IMR-90 (cell line): ENCODE measurements at regions not wholly inside any gene's neighbourhood (a gene's known extent, or its start where the extent isn't known, plus 50 kb on each side); places are given as distances from the start of the nearest gene placed in this dataset.

Experiments used
- ATAC-seq: fragments of 200-7000 bp; cut with Tn5 transposase; 2 replicates; pipeline ENCODE4 v1.9.1; 2020; ENCODE audit warnings: low read depth, mild to moderate bottlenecking, moderate library complexity
- BruUV-seq: library from RNA; stranded (reverse); fragments of 400-500 nt; replicated peaks from 2 replicates; lab custom pipeline; 2021; lab: Mats Ljungman, UMichigan
- CTCF ChIA-PET: fragments of 300-600 bp; formaldehyde crosslinking; extraction: SDS; loops from one replicate; lab custom pipeline; 2021; ENCODE audit warnings: antibody characterized with exemption; lab: Yijun Ruan, JAX
- POLR2A ChIA-PET: fragments of 300-600 bp; sonication (Branson Sonifier 250); formaldehyde crosslinking; loops from one replicate; lab custom pipeline; 2022; ENCODE audit warnings: antibody characterized with exemption; ENCODE audit not compliant: unreplicated experiment; lab: Charles Lee
- DNase-seq: peaks from one replicate; pipeline ENCODE4 v3.0.0; 2013
- H2AFZ ChIP-seq: replicated peaks from 2 replicates; pipeline ENCODE3; 2013; ENCODE audit warnings: low read length, mild to moderate bottlenecking; ENCODE audit not compliant: poor library complexity
- H2AK5ac ChIP-seq: 2 replicates; pipeline ENCODE4 v1.6.1; 2013; ENCODE audit warnings: low read depth, low read length, inconsistent platforms
- H2AK9ac ChIP-seq: replicated peaks from 2 replicates; pipeline ENCODE3; 2013; ENCODE audit warnings: mild to moderate bottlenecking, low read depth, low read length, moderate library complexity; ENCODE audit not compliant: poor library complexity
- H2BK120ac ChIP-seq: 2 replicates; pipeline ENCODE4 v1.6.1; 2013; ENCODE audit warnings: low read depth, low read length, inconsistent platforms
- H2BK15ac ChIP-seq: 3 replicates; pipeline ENCODE4 v1.6.1; 2013; ENCODE audit warnings: low read depth, low read length, inconsistent platforms
- H2BK20ac ChIP-seq: 2 replicates; pipeline ENCODE4 v1.6.1; 2013; ENCODE audit warnings: low read depth, mild to moderate bottlenecking, inconsistent platforms, low read length, moderate library complexity
- H2BK5ac ChIP-seq: 2 replicates; pipeline ENCODE4 v1.6.1; 2013; ENCODE audit warnings: mild to moderate bottlenecking, low read depth, low read length, inconsistent platforms; ENCODE audit not compliant: poor library complexity, severe bottlenecking
- H3K14ac ChIP-seq: replicated peaks from 2 replicates; pipeline ENCODE4 v1.6.1; 2013; ENCODE audit warnings: low read depth, low read length, inconsistent platforms
- H3K18ac ChIP-seq: 2 replicates; pipeline ENCODE4 v1.6.1; 2013; ENCODE audit warnings: low read depth, low read length, control low read depth
- H3K23ac ChIP-seq: 2 replicates; pipeline ENCODE4 v1.6.1; 2013; ENCODE audit warnings: low read depth, low read length, inconsistent platforms
- H3K27ac ChIP-seq: 2 replicates; pipeline ENCODE4 v1.5.1; 2013; ENCODE audit warnings: mild to moderate bottlenecking, control low read depth, low read length; ENCODE audit not compliant: insufficient read depth
- H3K27me3 ChIP-seq: 2 replicates; pipeline ENCODE4 v1.6.1; 2013; ENCODE audit warnings: low read length; ENCODE audit not compliant: control insufficient read depth, insufficient read depth
- H3K36me3 ChIP-seq: 2 replicates; pipeline ENCODE4 v1.6.1; 2013; ENCODE audit warnings: low read length, mixed read lengths; ENCODE audit not compliant: control insufficient read depth, insufficient read depth
- H3K4ac ChIP-seq: 2 replicates; pipeline ENCODE4 v1.6.1; 2013; ENCODE audit warnings: low read depth, low read length, inconsistent platforms
- H3K4me1 ChIP-seq: 2 replicates; pipeline ENCODE4 v1.6.1; 2013; ENCODE audit warnings: low read length, mixed read lengths; ENCODE audit not compliant: control insufficient read depth, insufficient read depth
- H3K4me2 ChIP-seq: 2 replicates; pipeline ENCODE4 v1.6.1; 2013; ENCODE audit warnings: low read depth, mild to moderate bottlenecking, control low read depth, low read length, moderate library complexity
- H3K4me3 ChIP-seq: 2 replicates; pipeline ENCODE4 v1.5.1; 2013; ENCODE audit warnings: low read depth, mild to moderate bottlenecking, control low read depth, low read length, moderate library complexity; ENCODE audit not compliant: insufficient read depth
- H3K56ac ChIP-seq: 2 replicates; pipeline ENCODE4 v1.6.1; 2013; ENCODE audit warnings: low read length, inconsistent platforms; ENCODE audit not compliant: insufficient read depth; ENCODE audit errors: extremely low read depth
- H3K79me1 ChIP-seq, 2 experiments: 2 replicates each; pipeline ENCODE4 v1.6.1; 2013; ENCODE audit warnings: low read length in 2 of 2, inconsistent platforms in 1 of 2, low read depth in 1 of 2
- H3K9ac ChIP-seq: 2 replicates; pipeline ENCODE4 v1.6.1; 2013; ENCODE audit warnings: low read depth, low read length, control low read depth
- H3K9me1 ChIP-seq: 2 replicates; pipeline ENCODE4 v1.6.1; 2013; ENCODE audit warnings: low read length, inconsistent platforms; ENCODE audit not compliant: insufficient read depth
- H3K9me3 ChIP-seq: 2 replicates; pipeline ENCODE4 v1.6.1; 2013; ENCODE audit warnings: low read length; ENCODE audit not compliant: control insufficient read depth, insufficient read depth
- H4K20me1 ChIP-seq: 2 replicates; pipeline ENCODE4 v1.6.1; 2013; ENCODE audit warnings: low read length, inconsistent platforms; ENCODE audit not compliant: insufficient read depth
- H4K5ac ChIP-seq: 2 replicates; pipeline ENCODE4 v1.6.1; 2013; ENCODE audit warnings: mild to moderate bottlenecking, low read depth, low read length, control low read depth
- H4K8ac ChIP-seq, 2 experiments: 2 replicates each; pipeline ENCODE4 v1.6.1; 2013; ENCODE audit warnings: low read depth in 2 of 2, low read length in 2 of 2, control low read depth in 1 of 2, inconsistent platforms in 1 of 2
- H4K91ac ChIP-seq: 2 replicates; pipeline ENCODE4 v1.6.1; 2013; ENCODE audit warnings: low read depth, low read length, inconsistent platforms; ENCODE audit not compliant: insufficient read depth
- BHLHE40 ChIP-seq: fragments of 150-350 bp; IDR thresholded peaks from 2 replicates; pipeline ENCODE4 v1.6.1; 2016; ENCODE audit warnings: mild to moderate bottlenecking, low read depth, low read length
- CHD1 ChIP-seq: IDR thresholded peaks from 2 replicates; pipeline ENCODE4 v1.6.1; 2012; ENCODE audit warnings: low read depth, low read length, improper control_type of control experiment
- FOS ChIP-seq: fragments of 150-350 bp; IDR thresholded peaks from 2 replicates; pipeline ENCODE4 v1.6.1; 2016; ENCODE audit warnings: low read depth, low read length
- MAFK ChIP-seq: IDR thresholded peaks from 2 replicates; pipeline ENCODE4 v1.6.1; 2012; ENCODE audit warnings: low read depth, low read length, improper control_type of control experiment
- MAZ ChIP-seq: IDR thresholded peaks from 2 replicates; pipeline ENCODE4 v1.6.1; 2012; ENCODE audit warnings: low read depth, mild to moderate bottlenecking, low read length, improper control_type of control experiment, moderate library complexity, borderline replicate concordance
- MXI1 ChIP-seq: IDR thresholded peaks from 2 replicates; pipeline ENCODE4 v1.6.1; 2012; ENCODE audit warnings: low read depth, mild to moderate bottlenecking, low read length, moderate library complexity, borderline replicate concordance
- NFE2L2 ChIP-seq: fragments of 150-350 bp; IDR thresholded peaks from 2 replicates; pipeline ENCODE4 v1.6.1; 2016; ENCODE audit warnings: low read depth, mild to moderate bottlenecking, low read length
- RAD21 ChIP-seq: IDR thresholded peaks from 2 replicates; pipeline ENCODE4 v1.6.1; 2012; ENCODE audit warnings: low read length, improper control_type of control experiment
- RCOR1 ChIP-seq: IDR thresholded peaks from 2 replicates; pipeline ENCODE4 v1.6.1; 2012; ENCODE audit warnings: mild to moderate bottlenecking, low read length, improper control_type of control experiment; ENCODE audit not compliant: insufficient replicate concordance
- RFX5 ChIP-seq: IDR thresholded peaks from 2 replicates; pipeline ENCODE4 v1.8.0; 2012; ENCODE audit warnings: low read depth, mild to moderate bottlenecking, low read length, moderate library complexity
- SMC3 ChIP-seq: fragments of 150-350 bp; IDR thresholded peaks from 2 replicates; pipeline ENCODE4 v1.6.1; 2016; ENCODE audit warnings: low read depth, mild to moderate bottlenecking, antibody characterized with exemption, low read length, moderate library complexity
- WGBS, 2 experiments: methylation state at CpG; one replicate each; pipeline versions ENCODE4 v1.1.5 to v1.1.7; 2013; ENCODE audit warnings: missing lambda C conversion rate in 2 of 2; ENCODE audit not compliant: insufficient read length in 1 of 2; ENCODE audit errors: extremely low coverage in 2 of 2; 5-methylcytosine and 5-hydroxymethylcytosine counted together
- dilution Hi-C: fragments of 300-500 bp; cut with HindIII; formaldehyde crosslinking; loops from one replicate; pipeline ENCODE4 v1.14.3; 2018; ENCODE audit warnings: low sequenced_read_pairs; ENCODE audit not compliant: unreplicated experiment
- in situ Hi-C: fragments of 300-500 bp; cut with MboI; formaldehyde crosslinking; loops from 3 replicates; pipeline ENCODE4 v1.14.3; 2019; ENCODE audit warnings: low sequenced_read_pairs, inconsistent platforms, mixed read lengths
- intact Hi-C: fragments of 100-400 bp; cut with micrococcal nuclease; formaldehyde crosslinking; loops from 2 replicates; pipeline ENCODE4 v1.10.0; 2022
- TF ChIP-seq, protein P1 (sequence below): fragments of 150-350 bp; IDR thresholded peaks from 2 replicates; pipeline ENCODE4 v1.6.1; 2016; ENCODE audit warnings: low read depth, mild to moderate bottlenecking, low read length, moderate library complexity, borderline replicate concordance
- TF ChIP-seq, protein P2 (sequence below): fragments of 150-350 bp; IDR thresholded peaks from 2 replicates; pipeline ENCODE4 v1.6.1; 2017; ENCODE audit warnings: mild to moderate bottlenecking, antibody characterized with exemption, low read length, low read depth

DNA sequence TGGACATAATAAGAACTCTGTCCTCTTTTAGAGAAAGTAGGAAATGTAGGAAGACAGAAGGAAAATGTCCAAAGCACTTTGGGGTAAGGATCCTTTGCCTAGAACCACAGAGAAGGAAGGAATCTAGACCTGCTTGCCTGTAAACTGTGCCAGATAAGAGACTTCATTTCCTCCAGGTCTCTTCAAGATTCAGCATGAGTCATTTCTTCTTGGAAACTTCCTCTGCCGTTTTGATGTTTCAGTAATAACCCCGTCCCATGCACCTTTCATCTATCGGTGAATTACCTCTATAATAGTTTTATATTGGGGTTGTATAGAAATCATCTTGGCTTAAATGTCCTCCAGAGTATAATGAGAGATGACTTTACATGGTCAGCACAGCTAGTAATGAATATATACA is 63.2 kb upstream of the LRATD1 start:
- no peaks in the 10 kb centered on the region for H4K20me1 ChIP-seq
- H4K91ac ChIP-seq = no peak overlapping the region
- BruUV-seq = no TSS peak
- no peaks in the 10 kb centered on the region for H3K27me3 ChIP-seq
- H3K4ac ChIP-seq = no peak overlapping the region
- no peak overlapping the region for H3K4me2 ChIP-seq
- CTCF ChIA-PET = no interaction called here
- no peaks in the 10 kb centered on the region for H3K36me3 ChIP-seq
- TF ChIP-seq FOS (no peak), RFX5 (no peak), MAFK (no peak), RCOR1 (no peak), BHLHE40 (no peak), NFE2L2 (no peak), MXI1 (no peak), CHD1 (no peak), RAD21 (no peak), MAZ (no peak), SMC3 (no peak)
- TF ChIP-seq, protein P1, sequence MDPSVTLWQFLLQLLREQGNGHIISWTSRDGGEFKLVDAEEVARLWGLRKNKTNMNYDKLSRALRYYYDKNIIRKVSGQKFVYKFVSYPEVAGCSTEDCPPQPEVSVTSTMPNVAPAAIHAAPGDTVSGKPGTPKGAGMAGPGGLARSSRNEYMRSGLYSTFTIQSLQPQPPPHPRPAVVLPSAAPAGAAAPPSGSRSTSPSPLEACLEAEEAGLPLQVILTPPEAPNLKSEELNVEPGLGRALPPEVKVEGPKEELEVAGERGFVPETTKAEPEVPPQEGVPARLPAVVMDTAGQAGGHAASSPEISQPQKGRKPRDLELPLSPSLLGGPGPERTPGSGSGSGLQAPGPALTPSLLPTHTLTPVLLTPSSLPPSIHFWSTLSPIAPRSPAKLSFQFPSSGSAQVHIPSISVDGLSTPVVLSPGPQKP = no peak
- TF ChIP-seq, protein P2, sequence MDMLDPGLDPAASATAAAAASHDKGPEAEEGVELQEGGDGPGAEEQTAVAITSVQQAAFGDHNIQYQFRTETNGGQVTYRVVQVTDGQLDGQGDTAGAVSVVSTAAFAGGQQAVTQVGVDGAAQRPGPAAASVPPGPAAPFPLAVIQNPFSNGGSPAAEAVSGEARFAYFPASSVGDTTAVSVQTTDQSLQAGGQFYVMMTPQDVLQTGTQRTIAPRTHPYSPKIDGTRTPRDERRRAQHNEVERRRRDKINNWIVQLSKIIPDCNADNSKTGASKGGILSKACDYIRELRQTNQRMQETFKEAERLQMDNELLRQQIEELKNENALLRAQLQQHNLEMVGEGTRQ = no peak
- no peak overlapping the region for H3K23ac ChIP-seq
- in situ Hi-C loops = no loop called here
- no peaks in the 10 kb centered on the region for H3K4me1 ChIP-seq
- ATAC-seq = no peak
- no peak overlapping the region for H2BK5ac ChIP-seq
- no peaks in the 10 kb centered on the region for H3K79me1 ChIP-seq
- H3K9me3 ChIP-seq = no peaks in the 10 kb centered on the region
- no peak overlapping the region for H2AK5ac ChIP-seq
- no peaks in the 10 kb centered on the region for H3K9me1 ChIP-seq
- H3K56ac ChIP-seq = no peak overlapping the region
- dilution Hi-C loops = no loop called here
- no peak overlapping the region for H3K9ac ChIP-seq
- POLR2A ChIA-PET = no interaction called here
- no peak overlapping the region for H3K4me3 ChIP-seq
- H3K14ac ChIP-seq = no peak overlapping the region
- intact Hi-C loops = no loop called here
- WGBS, 2 experiments = no CpG with 5 or more reads among the region's 3 CpGs
- no peak overlapping the region for H4K5ac ChIP-seq
- H2AFZ ChIP-seq = no peak overlapping the region
- H2BK20ac ChIP-seq = no peak overlapping the region
- H2BK120ac ChIP-seq = no peak overlapping the region
- H3K27ac ChIP-seq = no peak overlapping the region
- DNase-seq = no peak
- H2BK15ac ChIP-seq = no peak overlapping the region
- H2AK9ac ChIP-seq = no peak overlapping the region
- no peak overlapping the region for H3K18ac ChIP-seq
- H4K8ac ChIP-seq = no peak overlapping the region
